ENCODE measurements at regions not wholly inside any gene's neighbourhood (a gene's known extent, or its start where the extent isn't known, plus 50 kb on each side); places are given as distances from the start of the nearest gene placed in this dataset.

GRCh38 chr3:536417-536813 lies 339.9 kb downstream of the CHL1 start:
- peak overlapping the region; percentile 53 to 59 for H3K4me3 ChIP-seq
- WGBS, 2 donors (ENCODE audit: low coverage in 1 of 2), result 45% methylated on average over 6 of the region's 6 CpGs
- no peak for TF ChIP-seq POLR2AphosphoS5 (IDR thresholded peaks at IDR 0.05)
- TF ChIP-seq POLR2A (IDR thresholded peaks at IDR 0.05), result no peak
- no peak for TF ChIP-seq EP300 (IDR thresholded peaks at IDR 0.05)
- TF ChIP-seq CTCF (IDR thresholded peaks at IDR 0.05), result no peak
- no peaks in the 10 kb centered on the region for H3K27me3 ChIP-seq
- H3K9me3 ChIP-seq, result peaks cover 0 to 5% (median 0%) of the 10 kb centered on the region in 3 donors
- no peaks in the 10 kb centered on the region for H3K4me1 ChIP-seq
- H3K36me3 ChIP-seq, result no peaks in the 10 kb centered on the region
- no peak for ATAC-seq
- peak overlapping the region in 3 of 4 donors; percentile 68 to 78 (median 74) for H3K27ac ChIP-seq

- Histone ChIP-seq H3K36me3 (no peaks in the 10 kb centered on the region), H3K27me3 (no peaks in the 10 kb centered on the region), H3K4me1 (no peaks in the 10 kb centered on the region), H3K9me3 (no peaks in the 10 kb centered on the region), H3K27ac (no peak overlapping the region), H3K4me3 (no peak overlapping the region)
- ATAC-seq, result no peak
- 34 to 36% methylated on average over 11 to 12 of the region's 12 CpGs for WGBS, 2 donors (ENCODE audit: low coverage in 1 of 2)
- TF ChIP-seq POLR2AphosphoS5 (IDR thresholded peaks at IDR 0.05) (no peak), CTCF (IDR thresholded peaks at IDR 0.05) (no peak), EP300 (IDR thresholded peaks at IDR 0.05) (no peak), POLR2A (IDR thresholded peaks at IDR 0.05) (no peak)
Measured at GRCh38 chr3:541062-541801, 344.7 kb downstream of the CHL1 start.

GRCh38 chr3:542021-542420 lies 345.5 kb downstream of the CHL1 start:
- Histone ChIP-seq H3K27ac (no peak overlapping the region), H3K27me3 (no peaks in the 10 kb centered on the region), H3K4me1 (no peaks in the 10 kb centered on the region), H3K9me3 (no peaks in the 10 kb centered on the region), H3K4me3 (no peak overlapping the region), H3K36me3 (no peaks in the 10 kb centered on the region)
- ATAC-seq, result no peak
- 40 to 70% methylated on average over 1 to 3 of the region's 3 CpGs for whole genome bisulfite sequencing, 2 donors (ENCODE audit: low coverage in 1 of 2)
- TF ChIP-seq POLR2AphosphoS5 (IDR thresholded peaks at IDR 0.05) (no peak), CTCF (IDR thresholded peaks at IDR 0.05) (no peak)

- H3K4me1 ChIP-seq, result no peaks in the 10 kb centered on the region
- H3K36me3 ChIP-seq, result no peaks in the 10 kb centered on the region
- H3K4me3 ChIP-seq, result no peak overlapping the region
- no peak for TF ChIP-seq EP300 (IDR thresholded peaks at IDR 0.05)
- no peak for TF ChIP-seq POLR2AphosphoS5 (IDR thresholded peaks at IDR 0.05)
- TF ChIP-seq POLR2A (IDR thresholded peaks at IDR 0.05), result no peak
- no peaks in the 10 kb centered on the region for H3K9me3 ChIP-seq
- ATAC-seq, result no peak
- H3K27me3 ChIP-seq, result no peaks in the 10 kb centered on the region
- 83 to 100% methylated on average over 2 of the region's 2 CpGs for WGBS, 2 donors (ENCODE audit: low coverage in 1 of 2)
- no peak overlapping the region for H3K27ac ChIP-seq
Measured at GRCh38 chr3:549636-550035, 353.1 kb downstream of the CHL1 start.

GRCh38 chr3:550471-550870 lies 353.9 kb downstream of the CHL1 start:
- Histone ChIP-seq H3K27me3 (no peaks in the 10 kb centered on the region), H3K4me1 (no peaks in the 10 kb centered on the region), H3K27ac (no peak overlapping the region), H3K36me3 (no peaks in the 10 kb centered on the region), H3K9me3 (no peaks in the 10 kb centered on the region), H3K4me3 (no peak overlapping the region)
- no peak for TF ChIP-seq CTCF (IDR thresholded peaks at IDR 0.05)
- ATAC-seq, result no peak
- 92 to 100% methylated on average over 1 of the region's 1 CpG for WGBS, 2 donors (ENCODE audit: low coverage in 1 of 2)

Data from gastroesophageal sphincter (tissue), 4 donors.